Omental fat pad (tissue), 3 donors: ENCODE measurements at regions not wholly inside any gene's neighbourhood (a gene's known extent, or its start where the extent isn't known, plus 50 kb on each side); places are given as distances from the start of the nearest gene placed in this dataset.

Source experiments
- ATAC-seq: fragments of 150-250 bp; one replicate; pipeline ENCODE4 v1.9.1; 2016; ENCODE audit warnings: mild to moderate bottlenecking, moderate library complexity; ENCODE audit not compliant: low FRiP score
- DNase-seq: peaks from one replicate; pipeline ENCODE4 v3.0.0-alpha.2; 2019; ENCODE audit warnings: low spot score
- TF ChIP-seq, protein P1 (sequence below), 3 donors: fragments of 450-650 bp; IDR thresholded peaks; one replicate each; pipeline ENCODE4 v1.5.1; 2016 to 2017; ENCODE audit warnings: antibody characterized with exemption in 3 of 3, mild to moderate bottlenecking in 3 of 3, moderate library complexity in 2 of 3

DNA sequence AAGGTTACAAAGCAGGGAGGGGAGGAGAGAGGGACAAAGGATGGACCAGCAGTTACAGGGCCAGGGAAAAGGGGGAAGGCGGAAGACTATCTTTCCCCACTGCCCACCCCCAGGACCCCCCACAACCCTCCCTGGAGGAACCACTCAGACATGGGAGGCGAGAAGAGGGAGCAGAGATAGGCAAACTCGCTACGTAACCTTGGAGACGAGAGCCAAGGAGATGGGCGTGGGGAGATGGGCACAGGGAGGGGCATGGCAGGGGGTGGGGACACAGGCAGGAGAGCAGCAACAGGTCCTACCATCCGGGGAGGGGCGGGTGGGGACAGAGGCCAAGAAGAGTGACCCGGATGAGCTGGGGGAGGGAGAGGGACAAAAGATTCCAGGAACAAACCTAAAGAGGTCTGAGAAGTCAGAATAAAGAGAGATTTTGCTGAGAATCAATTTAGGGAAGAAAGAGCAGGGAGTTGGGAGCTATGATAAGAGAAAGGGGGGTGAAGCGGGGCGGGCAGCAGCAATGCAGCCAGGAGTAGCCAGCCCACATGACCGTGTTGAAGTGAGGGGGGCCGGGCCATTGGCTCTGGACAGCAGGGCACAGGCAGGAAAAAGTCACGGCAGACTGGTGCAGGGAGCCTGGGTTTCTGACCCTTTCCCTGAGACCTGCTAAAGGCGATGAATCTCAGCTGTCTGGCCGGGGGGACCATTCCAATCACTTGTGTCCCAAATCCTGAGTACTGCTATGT lies 128.4 kb downstream of the BUD13 start:
- ATAC-seq (no peak), DNase-seq (no peak)
- TF ChIP-seq, protein P1, sequence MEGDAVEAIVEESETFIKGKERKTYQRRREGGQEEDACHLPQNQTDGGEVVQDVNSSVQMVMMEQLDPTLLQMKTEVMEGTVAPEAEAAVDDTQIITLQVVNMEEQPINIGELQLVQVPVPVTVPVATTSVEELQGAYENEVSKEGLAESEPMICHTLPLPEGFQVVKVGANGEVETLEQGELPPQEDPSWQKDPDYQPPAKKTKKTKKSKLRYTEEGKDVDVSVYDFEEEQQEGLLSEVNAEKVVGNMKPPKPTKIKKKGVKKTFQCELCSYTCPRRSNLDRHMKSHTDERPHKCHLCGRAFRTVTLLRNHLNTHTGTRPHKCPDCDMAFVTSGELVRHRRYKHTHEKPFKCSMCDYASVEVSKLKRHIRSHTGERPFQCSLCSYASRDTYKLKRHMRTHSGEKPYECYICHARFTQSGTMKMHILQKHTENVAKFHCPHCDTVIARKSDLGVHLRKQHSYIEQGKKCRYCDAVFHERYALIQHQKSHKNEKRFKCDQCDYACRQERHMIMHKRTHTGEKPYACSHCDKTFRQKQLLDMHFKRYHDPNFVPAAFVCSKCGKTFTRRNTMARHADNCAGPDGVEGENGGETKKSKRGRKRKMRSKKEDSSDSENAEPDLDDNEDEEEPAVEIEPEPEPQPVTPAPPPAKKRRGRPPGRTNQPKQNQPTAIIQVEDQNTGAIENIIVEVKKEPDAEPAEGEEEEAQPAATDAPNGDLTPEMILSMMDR (IDR thresholded peaks at IDR 0.05) = no peak

DNA sequence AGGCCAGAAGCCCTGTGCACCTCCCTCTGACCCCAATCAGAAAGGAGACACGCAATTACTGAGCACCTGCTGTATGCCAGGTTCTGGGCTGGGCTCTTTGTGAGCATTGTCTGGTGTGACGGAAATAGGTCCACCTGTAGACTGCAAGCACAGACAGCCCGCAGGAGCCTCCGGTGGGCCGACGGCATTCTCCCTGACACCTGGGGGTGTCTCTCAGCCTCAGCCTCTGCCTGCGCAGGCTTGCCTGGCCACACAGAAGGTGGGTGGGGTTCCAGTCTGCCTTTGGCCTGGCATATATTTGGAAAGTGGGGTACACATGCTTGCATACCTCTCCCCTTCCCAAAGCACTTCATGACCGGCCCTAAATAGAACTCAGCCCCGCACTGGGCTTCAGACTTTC lies 129.3 kb downstream of the BUD13 start:
- TF ChIP-seq, protein P1 (IDR thresholded peaks at IDR 0.05) = no peak
- DNase-seq (no peak), ATAC-seq (no peak)

DNA sequence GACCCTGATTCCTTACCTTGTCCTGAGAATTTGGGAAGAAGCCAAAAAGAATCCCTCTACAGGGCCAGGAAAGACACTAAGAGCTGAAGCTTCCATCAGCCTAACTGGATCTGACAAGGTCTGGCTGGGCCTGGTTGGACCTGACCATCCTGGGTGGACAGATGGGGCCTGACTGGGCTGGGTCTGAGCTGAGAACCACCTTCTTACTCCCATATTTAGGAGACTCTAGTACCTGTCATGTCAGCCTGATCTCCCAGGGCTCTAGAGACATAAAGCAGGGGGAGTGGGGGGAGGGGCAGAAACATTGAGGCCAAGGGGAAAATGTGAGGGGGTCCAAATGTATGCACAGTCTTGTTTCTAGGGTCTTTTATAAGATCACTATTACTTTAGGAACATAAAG lies 129.9 kb downstream of the BUD13 start:
- no peak for DNase-seq
- no peak for ATAC-seq
- TF ChIP-seq, protein P1 (IDR thresholded peaks at IDR 0.05) = no peak

DNA sequence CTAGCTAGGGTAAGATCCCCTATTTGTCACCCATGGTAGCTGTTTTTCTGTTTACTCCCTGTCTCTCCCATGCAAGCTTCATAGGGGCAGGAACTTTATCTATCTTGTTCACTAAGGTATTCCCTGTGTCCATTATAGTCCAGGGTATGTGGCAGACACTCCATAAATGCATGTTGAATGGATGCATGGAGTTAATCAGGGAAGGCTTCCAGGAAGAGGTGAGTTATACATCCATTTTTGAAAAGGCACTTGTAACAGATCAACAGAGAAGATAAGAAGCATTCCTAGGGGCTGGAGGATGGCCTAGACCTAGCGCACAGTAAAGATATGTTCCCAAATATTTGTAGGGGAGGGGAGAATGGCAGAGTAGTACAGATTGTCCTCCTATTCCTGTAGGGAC lies 130.3 kb downstream of the BUD13 start:
- no peak for ATAC-seq

DNA sequence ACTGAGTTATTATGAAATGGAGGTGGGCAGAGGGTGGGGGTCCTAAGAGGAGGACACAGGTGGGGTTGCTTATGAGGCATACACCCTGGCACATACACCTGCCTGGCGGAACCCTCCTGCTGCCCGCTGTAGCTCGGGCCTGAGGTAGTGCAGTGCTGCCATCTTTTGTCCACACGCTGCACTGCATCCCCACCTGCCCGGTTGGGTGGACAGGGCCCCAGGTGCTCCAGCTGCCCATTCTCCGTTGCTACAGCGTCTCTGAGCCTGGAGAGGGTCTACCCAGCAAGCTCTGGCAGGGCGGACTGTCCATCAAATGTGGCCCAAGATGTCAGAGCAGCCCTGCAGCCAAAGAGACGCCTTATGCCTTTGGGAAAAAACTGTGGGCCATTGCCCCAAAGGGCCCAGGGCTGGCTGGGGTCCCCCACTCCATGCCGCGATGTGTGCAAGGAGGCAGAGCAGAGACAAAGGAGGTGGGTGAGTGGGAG lies 131.2 kb downstream of the BUD13 start:
- DNase-seq (no peak), ATAC-seq (peak; percentile 54)
- TF ChIP-seq, protein P1 (IDR thresholded peaks at IDR 0.05) = peak in 1 of 3 donors; percentile 28

More for the DNA sequence above, 130.3 kb downstream of the BUD13 start:
- DNase-seq = no peak
- TF ChIP-seq, protein P1 (IDR thresholded peaks at IDR 0.05) = no peak

DNA sequence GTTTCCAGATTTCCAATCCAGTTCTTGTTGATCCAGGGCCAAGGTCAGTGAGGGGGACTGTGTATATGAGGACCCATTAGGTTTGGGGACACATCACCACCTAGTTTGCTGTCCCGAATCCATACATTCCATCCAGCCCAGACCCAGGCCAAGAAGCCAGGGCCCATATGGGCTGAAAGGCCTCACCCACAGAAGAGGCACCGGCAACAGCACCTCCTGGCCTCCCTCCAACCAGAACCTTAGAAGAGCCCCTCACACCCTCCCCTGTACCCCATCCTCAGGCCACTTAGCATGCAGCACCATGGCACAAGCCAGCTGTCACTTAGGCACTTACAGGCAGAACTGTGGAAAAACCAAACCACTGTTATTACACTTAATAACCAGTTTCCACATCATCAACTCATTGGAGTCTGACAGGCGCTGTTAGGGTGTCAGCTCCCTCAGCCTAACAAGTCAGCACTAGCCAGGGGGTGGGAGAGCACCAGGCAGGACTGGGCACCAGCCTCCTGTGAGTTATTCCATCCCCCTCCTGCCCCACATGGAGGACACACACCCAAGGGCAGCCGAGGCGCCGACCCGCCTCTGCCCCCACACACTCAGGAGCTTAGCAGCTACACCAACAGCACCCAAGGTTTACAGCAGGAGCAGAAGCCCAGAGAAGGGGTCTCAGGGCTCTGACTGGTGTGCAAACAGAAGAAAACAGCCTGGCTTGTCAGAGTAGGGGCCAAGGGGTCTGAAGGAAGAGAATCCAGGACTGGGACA lies 132.0 kb downstream of the BUD13 start:
- DNase-seq (no peak), ATAC-seq (no peak)
- TF ChIP-seq, protein P1 (IDR thresholded peaks at IDR 0.05) = no peak
